ENCODE measurements at regions not wholly inside any gene's neighbourhood (a gene's known extent, or its start where the extent isn't known, plus 50 kb on each side); places are given as distances from the start of the nearest gene placed in this dataset.

GRCh38 chr11:86885311-86885710 is 69.9 kb downstream of the FZD4 start:
- H3K36me3 Mint-ChIP-seq (ENCODE audit: low read depth) = no peaks in the 10 kb centered on the region
- intact Hi-C loops (cut with micrococcal nuclease) = no loop called here
- DNase-seq (no peak), ATAC-seq (ENCODE audit: low read depth) (no peak)
- no peak overlapping the region for H3K4me3 Mint-ChIP-seq
- no peak for TF ChIP-seq CTCF (IDR thresholded peaks at IDR 0.05)
- peaks cover 9% of the 10 kb centered on the region for H3K27me3 Mint-ChIP-seq
- ChIA-PET CTCF (no interaction called here), POLR2A (no interaction called here)
- no peak overlapping the region for H3K27ac Mint-ChIP-seq
- no peaks in the 10 kb centered on the region for H3K9me3 Mint-ChIP-seq
- H3K4me1 Mint-ChIP-seq = no peaks in the 10 kb centered on the region

GRCh38 chr11:86888164-86889000 is 66.8 kb downstream of the FZD4 start:
- POLR2A ChIA-PET = no interaction called here
- no peaks in the 10 kb centered on the region for H3K36me3 Mint-ChIP-seq (ENCODE audit: low read depth)
- intact Hi-C loops (cut with micrococcal nuclease) = no loop called here
- DNase-seq (no peak), ATAC-seq (ENCODE audit: low read depth) (no peak)
- H3K9me3 Mint-ChIP-seq = no peaks in the 10 kb centered on the region
- CTCF ChIA-PET = no interaction called here
- H3K27ac Mint-ChIP-seq = no peak overlapping the region
- H3K4me3 Mint-ChIP-seq = no peak overlapping the region
- H3K27me3 Mint-ChIP-seq = peaks cover 12% of the 10 kb centered on the region
- no peak for TF ChIP-seq CTCF (IDR thresholded peaks at IDR 0.05)
- no peaks in the 10 kb centered on the region for H3K4me1 Mint-ChIP-seq

GRCh38 chr11:86889001-86889341 is 66.2 kb downstream of the FZD4 start:
- Mint-ChIP-seq H3K9me3 (no peaks in the 10 kb centered on the region), H3K27me3 (peaks cover 8% of the 10 kb centered on the region), H3K36me3 (ENCODE audit: low read depth) (no peaks in the 10 kb centered on the region), H3K27ac (no peak overlapping the region), H3K4me1 (no peaks in the 10 kb centered on the region), H3K4me3 (no peak overlapping the region)
- ChIA-PET CTCF (no interaction called here), POLR2A (no interaction called here)
- no peak for DNase-seq
- no peak for ATAC-seq (ENCODE audit: low read depth)
- TF ChIP-seq CTCF (IDR thresholded peaks at IDR 0.05) = no peak
- intact Hi-C loops (cut with micrococcal nuclease) = no loop called here

- intact Hi-C loops (cut with micrococcal nuclease) = no loop called here
- Mint-ChIP-seq H3K9me3 (no peaks in the 10 kb centered on the region), H3K4me3 (no peak overlapping the region), H3K36me3 (ENCODE audit: low read depth) (no peaks in the 10 kb centered on the region), H3K27ac (no peak overlapping the region), H3K4me1 (no peaks in the 10 kb centered on the region), H3K27me3 (peaks cover 4% of the 10 kb centered on the region)
- no peak for DNase-seq
- TF ChIP-seq CTCF (IDR thresholded peaks at IDR 0.05) = no peak
- ChIA-PET POLR2A (no interaction called here), CTCF (no interaction called here)
- no peak for ATAC-seq (ENCODE audit: low read depth)
Measured at GRCh38 chr11:86891036-86891435, 64.2 kb downstream of the FZD4 start.

GRCh38 chr11:86893235-86893634 is 62.0 kb downstream of the FZD4 start:
- Mint-ChIP-seq H3K36me3 (ENCODE audit: low read depth) (no peaks in the 10 kb centered on the region), H3K9me3 (no peaks in the 10 kb centered on the region), H3K27me3 (peaks cover 6% of the 10 kb centered on the region), H3K27ac (no peak overlapping the region), H3K4me3 (no peak overlapping the region), H3K4me1 (no peaks in the 10 kb centered on the region)
- CTCF ChIA-PET = no interaction called here
- TF ChIP-seq CTCF (IDR thresholded peaks at IDR 0.05) = no peak
- no peak for ATAC-seq (ENCODE audit: low read depth)
- POLR2A ChIA-PET = no interaction called here
- intact Hi-C loops (cut with micrococcal nuclease) = no loop called here
- DNase-seq = no peak
